ENCODE measurements at regions not wholly inside any gene's neighbourhood (a gene's known extent, or its start where the extent isn't known, plus 50 kb on each side); places are given as distances from the start of the nearest gene placed in this dataset.
"Not testable (repeated sequence)": the region's sequence is repeated elsewhere in the genome, so short reads cannot be mapped to it uniquely, and the experiment has no call there.

GRCh38 chr2:13474538-13474937, 757.8 kb downstream of the TRIB2 start:
- DNase-seq, result no peak

- no peak for DNase-seq
These were observed 763.3 kb downstream of the TRIB2 start for GRCh38 chr2:13480057-13480456.

- no peak for DNase-seq
These were observed 764.5 kb downstream of the TRIB2 start for GRCh38 chr2:13481201-13481600.

GRCh38 chr2:13485256-13485655, 768.5 kb downstream of the TRIB2 start:
- DNase-seq, result no peak

- no peak for DNase-seq
These were observed 772.2 kb downstream of the TRIB2 start for GRCh38 chr2:13488965-13489364.

GRCh38 chr2:13492262-13492661, 775.5 kb downstream of the TRIB2 start:
- DNase-seq, result no peak

- DNase-seq, result no peak
These were observed 778.3 kb downstream of the TRIB2 start for GRCh38 chr2:13495051-13495450.

- no peak for DNase-seq
These were observed 788.1 kb downstream of the TRIB2 start for GRCh38 chr2:13504808-13505207.

- DNase-seq, result no peak
These were observed 791.9 kb downstream of the TRIB2 start for GRCh38 chr2:13508671-13509070.

GRCh38 chr2:13515254-13515653, 798.5 kb downstream of the TRIB2 start:
- DNase-seq, result no peak

- DNase-seq, result no peak
These were observed 805.4 kb downstream of the TRIB2 start for GRCh38 chr2:13522096-13522495.

GRCh38 chr2:13522917-13523821, 806.4 kb downstream of the TRIB2 start:
- DNase-seq, result no peak

GRCh38 chr2:13524492-13524891, 807.8 kb downstream of the TRIB2 start:
- no peak for DNase-seq

GRCh38 chr2:13531735-13532410, 815.1 kb downstream of the TRIB2 start:
- not testable (repeated sequence) for DNase-seq

GRCh38 chr2:13532781-13533523, 816.2 kb downstream of the TRIB2 start:
- DNase-seq, result not testable (repeated sequence)

- no peak for DNase-seq
These were observed 816.8 kb downstream of the TRIB2 start for GRCh38 chr2:13533524-13533922.

GRCh38 chr2:13536941-13537340, 820.2 kb downstream of the TRIB2 start:
- DNase-seq, result no peak

- DNase-seq, result no peak
These were observed 821.1 kb downstream of the TRIB2 start for GRCh38 chr2:13537771-13538349.

GRCh38 chr2:13539296-13539695, 822.6 kb downstream of the TRIB2 start:
- no peak for DNase-seq

- DNase-seq, result no peak
These were observed 825.3 kb downstream of the TRIB2 start for GRCh38 chr2:13542061-13542460.

GRCh38 chr2:13542642-13543041, 825.9 kb downstream of the TRIB2 start:
- DNase-seq, result no peak

GRCh38 chr2:13543550-13543949, 826.8 kb downstream of the TRIB2 start:
- no peak for DNase-seq

GRCh38 chr2:13545320-13545719, 828.6 kb downstream of the TRIB2 start:
- DNase-seq, result no peak
